GM20431 (cell line): ENCODE measurements at regions not wholly inside any gene's neighbourhood (a gene's known extent, or its start where the extent isn't known, plus 50 kb on each side); places are given as distances from the start of the nearest gene placed in this dataset.
"Not testable (repeated sequence)": the region's sequence is repeated elsewhere in the genome, so short reads cannot be mapped to it uniquely, and the experiment has no call there.

Experiments
- in situ Hi-C: fragments of 300-500 bp; cut with MseI, MboI; formaldehyde crosslinking; loops from one replicate; pipeline ENCODE4 v1.15.0; 2020; ENCODE audit warnings: low sequenced_read_pairs; ENCODE audit not compliant: unreplicated experiment

DNA sequence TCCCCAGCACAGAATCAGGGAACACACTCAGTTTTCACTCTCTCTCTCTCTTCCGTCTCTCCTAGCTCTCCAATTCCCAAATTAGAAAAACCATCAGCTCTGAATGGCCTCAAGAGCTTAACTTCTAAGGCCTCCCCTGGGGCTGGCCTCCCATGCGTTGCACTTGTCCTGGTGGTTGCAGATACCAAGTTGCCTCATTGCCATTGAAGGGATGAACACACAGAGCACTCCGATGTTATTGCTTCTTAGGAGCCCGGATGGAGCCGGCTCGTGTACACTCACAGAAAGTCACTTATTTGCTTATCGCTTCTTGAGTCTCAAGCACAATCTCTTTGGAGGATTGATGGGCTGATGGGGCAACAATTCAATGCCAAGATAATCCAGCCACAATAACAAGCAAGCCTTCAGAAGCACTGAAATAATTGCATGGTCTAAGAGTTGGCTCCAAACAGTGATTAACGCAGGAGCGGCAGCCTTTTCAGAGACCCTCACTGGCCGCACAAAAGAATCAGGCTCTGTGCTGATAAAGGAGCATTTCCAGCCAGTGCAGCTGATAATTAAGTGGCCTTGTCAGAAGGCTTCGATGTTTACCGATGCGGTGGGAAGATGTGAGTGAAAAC is 175.8 kb upstream of the TMEM132C start:
- in situ Hi-C loops = no loop called here

- in situ Hi-C loops = no loop called here
These were observed 175.0 kb upstream of the TMEM132C start for GRCh38 chr12:128091951-128092382.

DNA sequence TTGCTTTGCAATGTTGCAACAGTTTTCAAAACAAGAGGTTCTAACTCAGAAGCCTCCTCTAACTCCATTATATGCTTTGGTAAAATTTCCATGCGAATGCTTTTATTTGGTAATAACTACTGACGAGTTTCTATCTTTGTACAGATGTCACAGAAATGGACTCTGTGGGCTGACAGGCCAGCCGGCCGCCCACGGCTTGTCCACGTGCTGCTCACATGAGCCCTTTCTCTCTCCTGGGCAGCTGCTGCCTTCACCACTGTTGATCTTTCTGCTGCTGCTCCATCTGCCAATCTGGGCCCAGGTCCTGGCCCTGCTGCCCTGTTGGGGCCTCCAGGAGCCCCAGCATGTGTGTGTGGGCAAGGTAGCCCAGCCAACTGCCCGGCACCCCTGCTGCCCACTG is 168.2 kb upstream of the TMEM132C start:
- in situ Hi-C loops = no loop called here

DNA sequence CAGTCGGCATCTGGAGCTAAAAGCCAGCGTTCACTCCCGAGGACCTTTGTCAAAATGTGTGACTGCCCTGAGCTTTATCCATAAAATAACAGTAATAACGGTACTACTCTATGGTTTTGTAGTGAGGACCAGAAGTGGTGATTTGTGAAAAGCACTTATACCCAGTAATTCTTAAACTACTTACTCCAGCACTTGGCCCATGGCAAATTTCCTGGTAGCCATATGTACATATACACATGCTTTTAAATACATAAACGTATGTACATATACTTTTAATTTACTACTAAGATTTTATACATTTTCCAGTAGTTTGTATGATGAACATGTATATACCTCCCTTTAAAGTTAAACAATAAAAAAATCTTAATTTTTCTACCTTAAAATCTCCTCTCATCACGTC is 163.8 kb upstream of the TMEM132C start:
- in situ Hi-C loops = no loop called here

DNA sequence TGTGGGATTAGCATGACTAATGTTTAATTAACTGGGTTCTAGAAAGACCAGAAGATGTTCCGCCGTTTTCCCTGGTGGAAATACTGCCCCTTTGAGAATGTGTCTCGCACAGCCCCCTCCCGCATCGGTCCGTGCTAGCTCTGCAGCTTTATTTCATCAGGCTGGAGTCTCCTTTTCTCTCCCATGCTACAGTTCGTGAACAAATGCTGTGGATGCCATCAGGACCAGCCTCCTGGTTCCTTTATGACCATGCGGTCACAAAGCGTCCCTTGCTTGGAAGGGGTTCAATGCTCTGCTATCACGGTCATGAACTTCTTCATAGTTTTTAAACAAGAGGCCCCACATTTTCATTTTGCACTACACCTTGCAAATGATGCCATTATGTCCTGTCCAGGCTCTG is 157.7 kb upstream of the TMEM132C start:
- in situ Hi-C loops = no loop called here

DNA sequence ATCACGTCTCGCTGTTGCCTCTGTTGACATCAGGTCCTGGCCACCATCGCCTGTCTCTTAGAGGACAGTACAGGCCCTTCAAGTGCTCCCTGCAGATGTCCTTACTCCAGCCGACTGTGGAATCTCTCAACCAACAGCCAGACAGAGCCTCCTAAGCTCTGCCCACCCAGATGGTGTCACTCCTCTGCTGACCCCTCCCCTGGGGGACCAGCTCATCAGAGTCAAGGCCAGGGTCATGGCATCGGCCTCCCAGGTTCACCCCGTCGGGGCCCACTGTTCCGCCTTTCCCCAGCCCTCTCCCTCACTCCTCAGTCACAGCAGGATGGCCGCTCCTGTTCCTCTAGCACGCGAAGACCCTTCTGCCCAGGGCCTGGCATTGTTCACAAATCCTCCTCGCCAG is 157.3 kb upstream of the TMEM132C start:
- in situ Hi-C loops = no loop called here

DNA sequence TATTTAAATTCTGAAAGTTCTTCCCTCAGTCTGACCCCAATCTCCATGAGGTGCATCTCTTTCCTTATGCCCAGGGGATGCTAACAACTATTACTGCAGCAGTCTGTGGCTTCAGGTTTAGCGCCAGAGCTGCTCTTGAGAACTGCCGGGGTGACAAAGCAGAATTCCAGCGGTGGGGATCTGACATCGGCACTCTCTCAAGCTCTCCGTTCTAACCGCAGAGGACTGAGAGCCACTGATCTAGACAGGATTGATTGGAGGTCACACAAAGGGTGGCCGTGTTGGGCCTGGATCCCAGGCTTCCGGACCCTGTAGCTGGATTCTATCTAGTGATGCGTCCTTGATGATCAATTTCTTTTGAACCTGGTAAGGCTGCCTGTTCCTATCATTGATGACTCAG is 155.6 kb upstream of the TMEM132C start:
- in situ Hi-C loops = no loop called here

DNA sequence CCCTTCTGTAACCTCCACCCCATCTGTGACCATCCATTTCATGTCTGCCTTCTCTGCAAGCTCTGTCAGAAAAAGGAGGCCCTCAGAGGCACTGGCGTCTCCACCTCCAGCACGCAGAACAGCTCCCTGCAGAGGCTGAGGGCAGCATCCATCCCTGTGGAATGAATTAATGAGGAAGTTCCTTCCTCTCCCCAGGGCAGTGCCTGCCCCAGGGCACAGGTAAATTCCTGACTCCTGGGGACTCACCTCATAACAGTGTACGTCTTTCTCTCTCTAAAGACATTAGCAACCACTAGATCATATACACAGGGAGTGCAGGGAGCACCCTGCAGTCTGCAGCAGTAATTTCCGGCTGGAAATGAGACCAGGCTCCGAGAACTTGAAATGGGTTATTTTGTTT is 155.0 kb upstream of the TMEM132C start:
- in situ Hi-C loops = no loop called here

GRCh38 chr12:128113250-128113649 is 153.7 kb upstream of the TMEM132C start:
- in situ Hi-C loops = not testable (repeated sequence)

GRCh38 chr12:128114485-128114884 is 152.5 kb upstream of the TMEM132C start:
- in situ Hi-C loops = no loop called here

DNA sequence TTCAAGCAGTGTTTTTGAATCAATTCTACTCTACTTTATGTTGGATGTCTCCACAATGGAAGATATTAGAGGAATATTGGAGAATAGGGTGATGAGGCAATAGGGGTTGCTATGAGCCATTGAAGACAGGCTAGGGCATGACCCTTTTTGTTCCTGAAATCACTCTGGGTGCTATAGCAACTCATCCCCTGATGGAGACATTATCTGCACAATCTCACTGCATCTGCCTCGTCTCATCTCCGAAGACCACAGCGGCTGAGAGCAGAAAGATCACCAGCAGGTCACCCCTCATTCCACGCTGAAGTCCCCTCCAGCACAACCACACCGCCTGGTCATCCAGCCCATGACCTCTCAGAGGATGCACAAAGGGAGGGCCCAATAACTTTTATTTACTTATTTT is 150.4 kb upstream of the TMEM132C start:
- in situ Hi-C loops = no loop called here

GRCh38 chr12:128120035-128120434 is 146.9 kb upstream of the TMEM132C start:
- in situ Hi-C loops = no loop called here

DNA sequence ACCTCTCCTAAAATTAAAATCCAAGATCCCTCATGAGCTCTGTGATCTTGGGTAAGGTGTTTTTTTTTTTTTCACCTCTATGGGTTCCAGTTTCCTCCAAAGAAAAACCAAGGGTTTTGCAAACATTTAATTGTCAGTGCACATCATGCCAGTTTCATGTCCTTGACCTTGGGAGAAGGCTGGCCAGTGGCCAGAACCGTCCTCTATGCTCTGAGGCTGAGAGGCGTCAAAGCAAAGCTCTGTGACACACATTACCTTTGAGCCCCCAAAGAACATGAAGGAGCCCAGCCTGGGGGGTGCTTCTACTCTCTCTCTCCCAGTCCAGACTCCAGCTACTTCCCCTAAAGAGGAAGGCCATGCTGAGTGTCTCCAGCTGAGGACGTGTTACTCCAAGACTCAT is 145.5 kb upstream of the TMEM132C start:
- in situ Hi-C loops = no loop called here

DNA sequence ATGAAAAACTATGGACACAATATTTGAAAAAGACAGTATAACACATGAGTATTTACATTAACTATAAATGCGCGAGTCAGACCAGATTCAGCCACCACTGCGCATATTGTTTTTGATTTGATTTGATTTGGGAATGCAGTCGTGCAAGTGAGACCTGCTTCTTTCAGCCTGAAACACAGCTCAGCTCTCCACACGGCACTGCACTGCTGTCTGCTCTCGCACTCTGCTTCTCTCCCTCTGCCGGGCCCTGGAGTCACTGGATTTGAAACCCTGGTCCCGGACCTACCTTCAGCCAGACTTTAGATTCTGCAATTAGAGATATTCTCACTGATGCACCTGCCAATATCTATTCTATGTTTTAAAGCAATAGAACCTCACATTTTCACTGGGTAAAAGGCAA is 143.9 kb upstream of the TMEM132C start:
- in situ Hi-C loops = no loop called here

DNA sequence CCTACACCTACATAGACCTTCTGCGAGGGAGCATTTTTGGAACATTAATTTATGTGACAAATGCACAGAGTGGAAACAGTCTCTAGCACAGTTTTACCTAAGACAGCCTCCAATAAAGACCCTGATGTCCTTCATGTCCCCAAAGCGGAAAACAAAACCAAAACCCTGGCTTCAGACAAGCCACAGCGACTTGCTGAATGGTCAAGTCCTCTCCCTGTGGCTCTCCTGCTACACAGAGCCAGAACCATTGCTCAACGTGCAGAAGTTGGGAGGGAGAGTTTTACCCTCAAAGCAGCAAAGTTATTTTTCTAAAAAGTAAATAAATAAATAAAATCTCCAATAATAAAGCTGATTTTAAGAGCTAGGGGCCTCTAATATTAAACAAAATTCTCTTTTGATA is 135.0 kb upstream of the TMEM132C start:
- in situ Hi-C loops = no loop called here

GRCh38 chr12:128133321-128134073 is 133.5 kb upstream of the TMEM132C start:
- in situ Hi-C loops = no loop called here

DNA sequence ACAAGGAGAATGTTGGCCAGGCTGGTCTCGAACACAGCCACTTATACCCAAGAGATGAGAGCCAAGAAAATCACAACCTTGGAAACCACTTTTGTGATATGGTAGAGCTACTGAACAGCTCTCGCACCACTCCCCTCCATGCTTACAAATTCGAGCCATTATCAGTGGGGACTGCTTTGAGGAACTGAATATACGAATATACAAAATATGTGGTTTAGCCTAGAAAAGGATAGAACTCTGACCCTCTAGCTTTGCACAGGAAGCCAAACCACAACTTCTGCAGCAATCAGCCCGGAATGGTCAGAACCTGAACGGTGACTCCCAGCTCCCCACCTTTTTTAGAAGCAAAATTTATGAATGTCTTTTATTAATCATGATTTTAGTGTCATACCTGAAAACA is 129.8 kb upstream of the TMEM132C start:
- in situ Hi-C loops = no loop called here

DNA sequence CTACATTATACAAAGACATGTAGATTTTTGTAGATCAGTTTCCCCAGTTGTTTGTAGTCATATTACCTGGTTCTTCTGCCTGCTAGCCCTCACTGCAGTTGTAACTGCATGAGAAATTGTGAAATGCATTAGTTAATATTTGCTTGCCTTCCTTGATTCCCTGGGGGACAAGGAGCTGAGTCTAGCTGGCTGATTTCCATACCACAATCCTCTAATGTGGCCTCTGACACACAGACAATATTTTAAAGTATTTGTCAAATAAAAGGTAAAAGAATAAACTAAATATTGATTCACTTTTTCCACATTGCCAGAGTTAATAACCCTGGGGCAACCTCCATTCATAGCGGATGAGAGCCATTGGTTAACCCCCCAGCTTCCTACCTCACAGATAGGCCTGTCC is 128.8 kb upstream of the TMEM132C start:
- in situ Hi-C loops = no loop called here

DNA sequence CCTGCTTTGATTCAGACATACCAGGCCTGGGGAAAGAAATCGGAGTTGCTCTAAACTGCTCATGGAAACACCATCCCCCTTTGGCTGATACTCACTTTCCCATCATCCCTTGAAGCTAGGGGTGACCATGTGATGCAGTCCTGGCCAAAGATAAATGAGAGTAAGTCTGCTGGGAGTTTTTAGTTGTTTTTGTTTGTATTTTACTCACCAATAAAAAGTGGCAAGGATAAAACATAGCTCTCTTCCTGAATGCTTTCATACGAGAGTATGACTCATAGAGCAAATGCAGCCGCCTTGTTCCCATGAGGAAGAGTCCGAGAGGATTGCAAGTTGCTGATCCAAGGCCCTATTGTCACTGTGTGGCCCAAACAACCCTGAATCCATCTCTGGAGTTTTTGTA is 126.4 kb upstream of the TMEM132C start:
- in situ Hi-C loops = no loop called here

GRCh38 chr12:128150961-128151360 is 116.0 kb upstream of the TMEM132C start:
- in situ Hi-C loops = no loop called here

DNA sequence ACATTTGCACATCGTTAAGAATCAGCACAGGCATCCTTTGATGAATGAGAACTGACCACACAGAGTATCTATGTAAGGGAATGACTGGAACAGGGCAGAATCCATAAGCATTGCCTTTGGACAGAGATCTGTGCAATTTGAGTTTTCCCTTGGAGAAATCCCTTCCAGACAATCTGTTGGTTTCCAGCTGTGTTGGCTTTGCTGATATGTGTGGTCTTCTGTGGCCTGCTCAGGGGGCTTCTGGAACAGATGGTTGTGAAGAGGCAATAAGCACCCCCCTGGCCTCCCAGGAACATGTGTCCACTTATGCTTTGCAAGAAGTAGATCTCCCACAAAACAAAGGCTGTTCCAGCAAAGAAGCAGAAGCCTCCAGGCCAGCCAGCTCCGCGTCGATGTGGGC is 111.4 kb upstream of the TMEM132C start:
- in situ Hi-C loops = no loop called here

DNA sequence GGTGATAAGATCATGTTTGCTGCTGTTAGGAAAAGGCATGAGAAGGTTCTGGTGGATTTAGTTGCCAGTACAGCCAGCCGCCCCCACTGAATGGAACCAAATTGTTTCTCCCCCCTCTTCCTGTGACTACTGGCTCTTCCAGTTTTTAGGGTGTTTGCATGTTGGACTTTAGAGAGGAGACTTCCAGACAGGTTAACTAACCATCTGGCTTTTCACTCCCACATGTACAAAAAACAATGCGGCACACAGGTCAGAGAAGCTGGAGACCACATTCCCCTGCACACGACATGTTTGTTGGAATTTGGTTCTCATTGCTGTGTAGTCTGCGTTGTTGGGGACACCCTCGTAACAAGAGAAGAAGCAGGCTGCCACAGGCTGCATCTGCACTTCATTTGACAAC is 103.9 kb upstream of the TMEM132C start:
- in situ Hi-C loops = no loop called here
